AG09319 (cell line): ENCODE measurements at regions not wholly inside any gene's neighbourhood (a gene's known extent, or its start where the extent isn't known, plus 50 kb on each side); places are given as distances from the start of the nearest gene placed in this dataset.

ENCODE experiments used
- DNase-seq: peaks from one replicate; pipeline ENCODE4 v3.0.0-alpha.2; 2010; ENCODE audit warnings: low read depth; ENCODE audit errors: extremely low read depth
- TF ChIP-seq, protein P1 (sequence below): IDR thresholded peaks from 2 replicates; pipeline ENCODE4 v1.5.1; 2011; ENCODE audit warnings: low read depth, mild to moderate bottlenecking, inconsistent platforms, low read length, moderate library complexity

DNA sequence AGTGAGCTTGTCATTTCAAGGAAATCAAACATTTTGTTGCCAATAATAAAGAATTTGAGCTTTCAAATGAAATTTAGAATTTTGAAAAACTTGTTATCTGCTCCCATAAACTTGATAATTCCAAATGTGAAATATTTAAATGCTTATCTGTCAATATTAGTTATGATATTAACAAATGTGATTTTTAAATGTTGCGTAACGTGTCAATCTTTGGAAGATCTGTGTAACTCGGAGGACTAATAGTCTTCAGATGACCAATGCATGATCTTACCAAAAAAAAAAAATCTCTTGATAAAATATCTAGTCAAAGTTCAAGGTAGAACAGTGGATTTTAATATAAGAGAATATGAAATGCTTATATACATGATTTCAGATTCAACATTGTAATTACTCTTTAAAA lies 274.5 kb upstream of the HSF2 start:
- no peak for DNase-seq
- TF ChIP-seq, protein P1, sequence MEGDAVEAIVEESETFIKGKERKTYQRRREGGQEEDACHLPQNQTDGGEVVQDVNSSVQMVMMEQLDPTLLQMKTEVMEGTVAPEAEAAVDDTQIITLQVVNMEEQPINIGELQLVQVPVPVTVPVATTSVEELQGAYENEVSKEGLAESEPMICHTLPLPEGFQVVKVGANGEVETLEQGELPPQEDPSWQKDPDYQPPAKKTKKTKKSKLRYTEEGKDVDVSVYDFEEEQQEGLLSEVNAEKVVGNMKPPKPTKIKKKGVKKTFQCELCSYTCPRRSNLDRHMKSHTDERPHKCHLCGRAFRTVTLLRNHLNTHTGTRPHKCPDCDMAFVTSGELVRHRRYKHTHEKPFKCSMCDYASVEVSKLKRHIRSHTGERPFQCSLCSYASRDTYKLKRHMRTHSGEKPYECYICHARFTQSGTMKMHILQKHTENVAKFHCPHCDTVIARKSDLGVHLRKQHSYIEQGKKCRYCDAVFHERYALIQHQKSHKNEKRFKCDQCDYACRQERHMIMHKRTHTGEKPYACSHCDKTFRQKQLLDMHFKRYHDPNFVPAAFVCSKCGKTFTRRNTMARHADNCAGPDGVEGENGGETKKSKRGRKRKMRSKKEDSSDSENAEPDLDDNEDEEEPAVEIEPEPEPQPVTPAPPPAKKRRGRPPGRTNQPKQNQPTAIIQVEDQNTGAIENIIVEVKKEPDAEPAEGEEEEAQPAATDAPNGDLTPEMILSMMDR = no peak

DNA sequence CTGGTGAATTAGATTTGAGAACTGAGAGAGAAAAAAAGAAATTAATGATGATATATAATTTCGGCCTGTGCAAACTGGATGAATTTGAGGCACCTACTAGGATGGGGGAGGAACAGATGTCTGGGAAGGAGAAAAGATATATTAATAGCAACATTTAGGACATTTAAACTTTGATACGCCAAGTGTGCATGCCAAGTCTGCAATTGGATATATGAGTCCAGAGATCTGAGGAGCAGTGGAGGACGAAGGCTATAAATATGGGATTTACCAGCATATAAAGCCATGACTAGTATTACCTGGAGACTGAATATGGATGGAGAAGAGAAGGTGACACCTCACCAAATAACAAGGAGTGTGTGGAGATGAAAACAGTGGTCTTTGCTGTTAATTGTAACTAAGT lies 272.6 kb upstream of the HSF2 start:
- no peak for DNase-seq
- TF ChIP-seq, protein P1 = no peak

DNA sequence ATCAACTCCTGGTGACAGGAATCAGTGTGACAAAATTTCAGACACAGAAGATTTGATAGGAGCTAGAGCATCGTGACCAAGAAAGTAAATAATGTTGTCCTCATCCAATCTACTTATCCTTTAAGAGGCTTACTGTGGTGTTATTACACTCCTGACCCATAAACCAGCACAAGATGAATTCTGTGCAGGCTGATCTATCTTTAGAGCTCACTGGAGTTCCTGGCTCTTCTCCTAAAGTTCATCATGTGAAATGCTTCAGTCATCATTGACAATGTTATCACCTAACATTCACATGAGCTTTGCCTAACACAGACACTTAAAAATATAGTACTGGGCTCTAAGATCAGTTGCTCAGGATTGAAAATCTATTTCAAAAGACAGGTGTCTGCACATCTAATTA lies 271.0 kb upstream of the HSF2 start:
- DNase-seq = no peak
- TF ChIP-seq, protein P1 = no peak

DNA sequence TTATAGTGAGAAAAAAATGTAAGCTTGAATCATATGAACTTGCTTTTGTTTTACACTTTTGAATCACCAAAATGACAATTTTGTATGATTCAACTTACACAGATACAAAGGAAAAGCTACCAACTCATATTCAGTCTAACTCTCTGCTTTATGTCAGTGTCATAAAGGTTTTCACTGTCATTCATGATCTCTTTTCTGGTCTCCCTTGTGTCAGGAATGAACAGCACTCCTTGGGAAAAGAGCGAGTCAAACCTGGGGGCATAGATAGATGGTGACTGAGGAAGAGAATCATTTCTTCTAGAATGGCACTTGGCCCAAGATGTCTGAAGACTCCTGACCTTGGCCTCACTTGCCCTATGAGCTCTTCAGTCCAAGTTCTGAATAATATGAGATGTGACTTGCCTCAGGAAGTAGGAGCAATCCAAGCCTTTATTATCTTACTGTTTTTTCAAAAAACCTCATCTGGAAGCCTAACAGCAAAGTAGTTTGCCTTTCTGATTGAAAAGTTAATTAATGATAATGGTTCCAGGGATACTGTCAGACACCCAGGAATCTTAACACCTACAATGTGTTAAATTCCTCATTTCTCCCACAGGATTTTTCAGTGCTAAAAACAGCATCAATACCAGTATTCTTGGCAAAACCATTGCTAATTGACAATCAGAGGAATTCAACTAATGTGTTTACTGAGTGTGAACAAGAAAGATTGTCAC lies 270.0 kb upstream of the HSF2 start:
- TF ChIP-seq, protein P1 = no peak
- DNase-seq = no peak

DNA sequence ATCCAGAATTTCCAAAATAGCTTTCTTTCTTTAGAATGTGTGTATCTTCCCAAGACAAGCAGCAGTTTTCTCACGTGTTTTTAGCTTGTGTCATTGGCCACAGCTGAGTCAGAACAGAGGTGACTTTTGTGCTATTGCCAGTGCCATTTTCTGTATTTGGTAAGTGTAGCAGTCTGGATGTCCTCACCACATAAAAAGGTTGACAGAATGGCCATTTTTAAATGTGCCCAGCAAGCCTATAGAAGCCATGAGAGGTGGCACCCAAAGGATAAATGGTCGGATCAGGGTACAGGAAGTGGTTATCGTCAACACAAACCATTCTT lies 269.5 kb upstream of the HSF2 start:
- TF ChIP-seq, protein P1 = no peak
- DNase-seq = no peak

DNA sequence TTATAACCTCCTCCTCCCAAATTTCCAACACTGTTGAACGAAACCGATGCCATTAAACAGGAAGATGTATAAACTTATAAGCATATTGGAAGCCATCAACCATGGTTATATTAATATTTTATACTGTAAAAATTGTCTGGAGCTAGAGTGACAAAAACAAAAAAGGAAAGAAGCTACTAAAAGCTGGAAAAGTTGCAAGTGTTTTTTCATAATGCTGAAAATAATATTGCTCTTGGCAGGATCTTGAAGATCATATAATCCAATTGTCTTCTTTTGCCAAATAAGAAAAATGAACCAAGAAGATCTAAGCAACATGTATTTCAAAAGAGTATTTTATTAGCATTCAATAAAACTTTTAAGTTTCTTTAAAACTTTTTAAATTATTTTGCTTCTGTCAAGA lies 268.9 kb upstream of the HSF2 start:
- no peak for DNase-seq
- TF ChIP-seq, protein P1 = no peak

DNA sequence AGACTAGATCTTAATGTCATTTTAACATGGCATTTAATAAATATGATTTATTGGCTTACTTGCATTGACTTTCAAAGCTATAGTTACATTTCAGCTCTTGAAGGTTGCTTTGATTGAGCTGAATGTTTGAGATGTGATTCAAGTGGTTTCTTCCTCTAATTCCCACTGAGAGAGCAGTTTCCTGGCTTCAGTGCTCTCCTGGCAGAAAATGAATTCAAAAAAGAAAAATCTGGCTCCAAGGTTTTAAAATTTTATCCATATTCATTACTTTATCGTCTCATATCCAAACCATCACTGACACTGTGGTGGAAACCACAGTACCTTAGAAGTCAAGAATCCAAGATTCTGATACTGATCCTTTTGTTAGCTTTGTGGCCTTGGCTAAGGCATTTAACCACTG lies 263.1 kb upstream of the HSF2 start:
- no peak for DNase-seq
- TF ChIP-seq, protein P1 = no peak
